Mucosa of descending colon (tissue), 3 donors: ENCODE measurements at regions not wholly inside any gene's neighbourhood (a gene's known extent, or its start where the extent isn't known, plus 50 kb on each side); places are given as distances from the start of the nearest gene placed in this dataset.

Experiments
- ATAC-seq: fragments of 200-7000 bp; cut with Tn5 transposase; one replicate; pipeline ENCODE4 v1.9.1; 2020; ENCODE audit warnings: mild to moderate bottlenecking, moderate library complexity
- DNase-seq, 3 donors: peaks; one replicate each; pipeline ENCODE4 v3.0.0-alpha.2; 2020
- H3K36me3 ChIP-seq: fragments of 200-600 bp; one replicate; pipeline ENCODE4 v1.8.0; 2021; ENCODE audit warnings: low read depth, mild to moderate bottlenecking
- H3K4me1 ChIP-seq: fragments of 200-600 bp; one replicate; pipeline ENCODE4 v1.8.0; 2021; ENCODE audit warnings: low read depth, mild to moderate bottlenecking
- H3K4me3 ChIP-seq: fragments of 200-600 bp; one replicate; pipeline ENCODE4 v1.8.0; 2021; ENCODE audit warnings: mild to moderate bottlenecking
- H3K9me3 ChIP-seq: fragments of 200-600 bp; one replicate; pipeline ENCODE4 v1.8.0; 2021; ENCODE audit warnings: mild to moderate bottlenecking
- intact Hi-C, 2 donors: fragments of 100-400 bp; cut with DNase I in 1 of 2; cut with micrococcal nuclease in 1 of 2; formaldehyde crosslinking; loops; one replicate each; pipeline versions ENCODE4 v1.11.0 to v1.11.1; 2022; cut with DNase I, micrococcal nuclease
- TF ChIP-seq, protein P1 (sequence below): fragments of 200-600 bp; IDR thresholded peaks from one replicate; pipeline ENCODE4 v1.8.0; 2022; ENCODE audit warnings: antibody characterized with exemption, mild to moderate bottlenecking
- donor health status: DM: no; HTN: no; CAD: no; lungs with moderate emphysema.
- donor health status: DM: no; HTN: no; CAD: no.
- donor health status: DM: no; HTN: yes; CAD: no.

DNA sequence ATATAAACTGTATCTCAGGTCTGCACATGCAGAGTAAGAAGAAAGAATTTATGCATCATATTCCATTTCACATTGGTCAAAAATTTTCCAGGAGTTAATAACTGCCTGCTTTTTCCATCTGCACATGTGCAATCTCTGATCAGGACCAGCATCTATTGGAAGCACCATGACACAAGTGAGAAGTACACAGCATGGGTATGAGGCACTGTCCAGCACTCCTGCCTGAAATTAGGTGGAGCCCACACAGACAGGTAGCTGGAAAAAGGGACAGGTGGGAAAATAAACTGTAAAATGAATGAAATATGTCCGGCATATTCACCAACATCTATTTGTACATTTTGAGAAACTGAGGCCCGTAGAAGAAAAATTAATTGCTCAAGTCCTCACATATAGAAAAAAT lies 609.2 kb upstream of the NXPH2 start:
- intact Hi-C loops, result no loop called here
- TF ChIP-seq, protein P1, sequence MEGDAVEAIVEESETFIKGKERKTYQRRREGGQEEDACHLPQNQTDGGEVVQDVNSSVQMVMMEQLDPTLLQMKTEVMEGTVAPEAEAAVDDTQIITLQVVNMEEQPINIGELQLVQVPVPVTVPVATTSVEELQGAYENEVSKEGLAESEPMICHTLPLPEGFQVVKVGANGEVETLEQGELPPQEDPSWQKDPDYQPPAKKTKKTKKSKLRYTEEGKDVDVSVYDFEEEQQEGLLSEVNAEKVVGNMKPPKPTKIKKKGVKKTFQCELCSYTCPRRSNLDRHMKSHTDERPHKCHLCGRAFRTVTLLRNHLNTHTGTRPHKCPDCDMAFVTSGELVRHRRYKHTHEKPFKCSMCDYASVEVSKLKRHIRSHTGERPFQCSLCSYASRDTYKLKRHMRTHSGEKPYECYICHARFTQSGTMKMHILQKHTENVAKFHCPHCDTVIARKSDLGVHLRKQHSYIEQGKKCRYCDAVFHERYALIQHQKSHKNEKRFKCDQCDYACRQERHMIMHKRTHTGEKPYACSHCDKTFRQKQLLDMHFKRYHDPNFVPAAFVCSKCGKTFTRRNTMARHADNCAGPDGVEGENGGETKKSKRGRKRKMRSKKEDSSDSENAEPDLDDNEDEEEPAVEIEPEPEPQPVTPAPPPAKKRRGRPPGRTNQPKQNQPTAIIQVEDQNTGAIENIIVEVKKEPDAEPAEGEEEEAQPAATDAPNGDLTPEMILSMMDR, result no peak
- H3K4me1 ChIP-seq, result no peaks in the 10 kb centered on the region
- DNase-seq (no peak), ATAC-seq (no peak)
- H3K36me3 ChIP-seq, result no peaks in the 10 kb centered on the region
- no peak overlapping the region for H3K4me3 ChIP-seq
- no peaks in the 10 kb centered on the region for H3K9me3 ChIP-seq

GRCh38 chr2:139386401-139386800 lies 606.2 kb upstream of the NXPH2 start:
- ATAC-seq, result no peak
- Histone ChIP-seq H3K4me1 (no peaks in the 10 kb centered on the region), H3K36me3 (no peaks in the 10 kb centered on the region), H3K4me3 (no peak overlapping the region), H3K9me3 (no peaks in the 10 kb centered on the region)
- no peak for DNase-seq
- TF ChIP-seq, protein P1, result no peak
- intact Hi-C loops, result no loop called here

- H3K9me3 ChIP-seq, result no peaks in the 10 kb centered on the region
- no peak for DNase-seq
- no peaks in the 10 kb centered on the region for H3K36me3 ChIP-seq
- H3K4me3 ChIP-seq, result no peak overlapping the region
- ATAC-seq, result peak; percentile 52
- TF ChIP-seq, protein P1, result no peak
- intact Hi-C loops, result no loop called here
- H3K4me1 ChIP-seq, result no peaks in the 10 kb centered on the region
Measured at GRCh38 chr2:139383532-139383931, 603.3 kb upstream of the NXPH2 start.

DNA sequence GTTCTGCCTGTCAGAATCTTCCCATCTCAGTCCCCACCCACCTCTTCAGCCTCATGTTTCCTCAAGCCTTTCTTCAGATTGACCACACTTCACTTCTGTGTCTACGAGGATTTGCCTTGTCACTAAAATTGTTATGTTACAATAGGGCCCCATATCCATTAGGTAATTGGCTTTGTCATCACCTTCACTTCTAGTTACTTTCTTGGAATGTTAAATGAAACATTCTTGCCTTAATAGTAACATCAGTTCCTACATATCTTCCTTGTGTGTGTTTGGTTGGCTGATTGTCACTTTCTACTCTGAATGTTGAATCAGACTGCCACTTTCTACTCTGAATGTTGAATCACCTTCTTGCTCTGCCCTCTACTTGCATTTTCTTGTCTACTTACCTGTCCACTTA lies 599.9 kb upstream of the NXPH2 start:
- DNase-seq (no peak), ATAC-seq (no peak)
- Histone ChIP-seq H3K4me1 (no peaks in the 10 kb centered on the region), H3K9me3 (no peaks in the 10 kb centered on the region), H3K36me3 (no peaks in the 10 kb centered on the region), H3K4me3 (no peak overlapping the region)
- TF ChIP-seq, protein P1, result no peak
- intact Hi-C loops, result no loop called here

GRCh38 chr2:139378373-139378772 lies 598.2 kb upstream of the NXPH2 start:
- TF ChIP-seq, protein P1, result no peak

GRCh38 chr2:139374296-139374850 lies 594.2 kb upstream of the NXPH2 start:
- no peaks in the 10 kb centered on the region for H3K9me3 ChIP-seq
- peak; percentile 69 for ATAC-seq
- TF ChIP-seq, protein P1, result no peak
- intact Hi-C loops, result no loop called here
- H3K36me3 ChIP-seq, result no peaks in the 10 kb centered on the region
- no peak overlapping the region for H3K4me3 ChIP-seq
- DNase-seq, result no peak
- H3K4me1 ChIP-seq, result no peaks in the 10 kb centered on the region

More at GRCh38 chr2:139378373-139378772, 598.2 kb upstream of the NXPH2 start:
- intact Hi-C loops, result no loop called here
- no peak for DNase-seq
- no peak overlapping the region for H3K4me3 ChIP-seq
- no peaks in the 10 kb centered on the region for H3K4me1 ChIP-seq
- H3K9me3 ChIP-seq, result no peaks in the 10 kb centered on the region
- no peak for ATAC-seq
- H3K36me3 ChIP-seq, result no peaks in the 10 kb centered on the region
